ENCODE measurements at regions not wholly inside any gene's neighbourhood (a gene's known extent, or its start where the extent isn't known, plus 50 kb on each side); places are given as distances from the start of the nearest gene placed in this dataset.

- no peak for DNase-seq (ENCODE audit: low read depth)
Observed at GRCh38 chr5:112660359-112660758, 77.3 kb upstream of the APC start.

GRCh38 chr5:112663146-112663545, 74.5 kb upstream of the APC start:
- no peak for DNase-seq (ENCODE audit: low read depth)

DNA sequence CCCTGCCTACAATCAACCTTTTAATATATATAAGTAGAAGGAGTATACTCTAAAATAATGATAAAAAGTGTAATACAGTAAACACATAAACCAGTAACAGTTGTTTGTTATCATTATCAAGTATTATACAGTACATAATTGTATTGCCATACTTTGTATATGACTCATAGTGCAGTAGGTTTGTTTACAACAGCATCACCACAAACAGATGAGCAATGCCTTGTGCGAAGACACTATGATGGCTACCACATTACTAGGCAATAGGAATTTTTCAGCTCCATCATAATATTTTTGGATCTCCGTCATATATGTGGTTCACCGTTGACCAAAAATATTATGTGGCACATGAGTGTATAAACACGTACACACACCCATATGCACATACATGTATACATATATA, 69.7 kb upstream of the APC start:
- no peak for DNase-seq (ENCODE audit: low read depth)

DNA sequence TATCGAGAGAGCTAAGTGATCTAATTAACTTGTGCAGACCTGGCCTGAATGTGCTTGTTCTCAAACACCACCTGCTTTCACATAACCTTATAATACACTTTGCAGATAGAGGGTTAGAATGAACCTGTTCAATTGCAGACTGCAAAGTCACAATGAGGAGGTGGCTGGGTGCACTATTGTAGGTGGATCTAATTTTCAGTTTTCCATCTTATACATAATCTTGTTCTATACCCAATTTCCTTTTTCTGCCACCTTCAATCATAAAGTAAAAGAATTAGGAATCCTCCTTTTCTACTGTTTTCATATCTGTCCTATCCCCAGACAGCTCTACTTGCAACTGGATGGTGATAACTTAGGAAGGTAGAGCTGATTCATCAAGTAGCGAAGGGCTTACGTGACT, 68.8 kb upstream of the APC start:
- DNase-seq (ENCODE audit: low read depth) = no peak

- no peak for DNase-seq (ENCODE audit: low read depth)
Observed at GRCh38 chr5:112669328-112669963, 68.2 kb upstream of the APC start.

- DNase-seq (ENCODE audit: low read depth) = no peak
Observed at GRCh38 chr5:112671687-112672086, 66.0 kb upstream of the APC start.

- DNase-seq (ENCODE audit: low read depth) = no peak
Observed at GRCh38 chr5:112681481-112681908, 56.2 kb upstream of the APC start.

- DNase-seq (ENCODE audit: low read depth) = no peak
Observed at GRCh38 chr5:112682621-112683061, 55.0 kb upstream of the APC start.

GRCh38 chr5:112684121-112684520, 53.6 kb upstream of the APC start:
- no peak for DNase-seq (ENCODE audit: low read depth)

DNA sequence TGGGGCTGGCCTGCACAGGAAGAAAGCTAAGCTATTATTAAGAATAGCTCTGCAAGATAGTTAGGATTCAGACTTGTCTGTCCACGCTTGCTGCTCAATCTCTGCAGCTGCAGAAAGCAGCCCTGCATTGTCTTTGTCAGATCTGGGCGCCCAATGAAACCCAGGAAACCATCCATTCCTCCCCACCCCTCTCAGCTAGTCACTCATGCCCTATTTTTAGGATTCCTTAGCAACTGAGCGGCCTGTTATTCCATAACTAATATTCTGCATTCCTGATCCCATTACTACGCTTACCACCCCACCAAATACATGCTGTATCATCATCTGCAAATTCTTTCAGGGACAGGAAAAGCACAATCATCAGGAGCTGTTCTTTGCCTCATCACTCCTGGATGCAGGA, 52.9 kb upstream of the APC start:
- no peak for DNase-seq (ENCODE audit: low read depth)

DNA sequence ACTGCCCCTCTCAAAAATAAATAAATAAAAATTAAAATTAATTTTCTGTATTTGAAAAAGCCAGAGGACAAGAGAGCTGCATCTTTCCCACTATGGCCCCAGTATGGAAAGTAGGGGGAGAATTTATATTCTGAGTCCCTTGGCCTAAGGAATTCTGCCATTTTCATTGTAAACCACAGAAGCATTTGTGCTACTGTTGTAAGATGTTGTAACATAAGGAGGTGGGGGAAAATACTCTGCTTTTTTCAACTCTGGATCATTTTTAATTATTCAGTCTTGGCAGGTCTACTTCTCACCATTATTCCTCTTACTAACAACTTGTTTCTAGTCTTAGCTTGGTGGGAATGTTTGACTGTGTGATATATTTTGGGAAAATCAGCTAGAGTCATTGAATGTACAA, 52.3 kb upstream of the APC start:
- DNase-seq (ENCODE audit: low read depth) = no peak

DNA sequence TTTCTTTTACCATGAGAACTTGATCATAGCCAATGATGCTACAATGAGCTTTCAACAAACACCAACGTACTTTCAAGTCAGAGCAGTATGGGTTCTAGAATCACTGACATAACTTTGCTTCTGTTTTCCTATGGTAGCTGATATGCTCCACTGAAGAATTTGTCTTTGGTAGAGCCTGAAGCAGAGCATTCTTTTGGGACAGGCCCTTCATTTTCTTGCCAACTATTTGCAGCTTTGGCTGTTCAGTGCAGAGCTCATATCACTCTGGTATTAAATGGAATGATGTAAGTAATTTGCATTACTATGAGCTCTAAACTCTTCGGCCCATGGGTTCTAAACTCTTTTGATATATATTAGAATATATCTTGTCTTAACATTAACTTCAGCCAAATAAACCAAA, 51.8 kb upstream of the APC start:
- no peak for DNase-seq (ENCODE audit: low read depth)

GRCh38 chr5:112686675-112687074, 51.0 kb upstream of the APC start:
- DNase-seq (ENCODE audit: low read depth) = no peak

DNA sequence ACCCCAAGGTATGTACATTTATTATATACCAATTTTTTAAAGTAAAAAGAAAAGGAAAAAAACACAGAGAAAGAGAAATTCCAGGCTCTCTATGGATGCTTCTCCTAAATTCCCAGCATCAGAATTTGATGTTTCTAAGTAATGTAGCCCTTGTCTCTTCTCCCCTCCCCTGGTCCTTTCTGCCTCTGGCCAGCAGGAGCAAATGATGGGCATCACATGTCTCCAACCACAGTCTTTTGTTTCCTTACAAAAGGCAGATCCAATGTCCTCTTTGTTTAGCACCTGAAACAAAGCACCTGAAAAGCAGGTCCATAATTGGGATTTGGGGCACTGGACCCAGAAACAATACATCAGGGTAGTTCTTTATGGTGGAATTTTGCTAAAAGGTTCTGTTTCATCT, 50.4 kb upstream of the APC start:
- DNase-seq (ENCODE audit: low read depth) = no peak

Data from iris pigment epithelial cell (primary cell).